Inflammatory macrophage (primary cell): ENCODE measurements at regions not wholly inside any gene's neighbourhood (a gene's known extent, or its start where the extent isn't known, plus 50 kb on each side); places are given as distances from the start of the nearest gene placed in this dataset.
"Not testable (repeated sequence)": the region's sequence is repeated elsewhere in the genome, so short reads cannot be mapped to it uniquely, and the experiment has no call there.

Experiments
- DNase-seq, 2 donors: peaks; one replicate each; pipeline ENCODE4 v3.0.0-alpha.2; 2020 to 2022

DNA sequence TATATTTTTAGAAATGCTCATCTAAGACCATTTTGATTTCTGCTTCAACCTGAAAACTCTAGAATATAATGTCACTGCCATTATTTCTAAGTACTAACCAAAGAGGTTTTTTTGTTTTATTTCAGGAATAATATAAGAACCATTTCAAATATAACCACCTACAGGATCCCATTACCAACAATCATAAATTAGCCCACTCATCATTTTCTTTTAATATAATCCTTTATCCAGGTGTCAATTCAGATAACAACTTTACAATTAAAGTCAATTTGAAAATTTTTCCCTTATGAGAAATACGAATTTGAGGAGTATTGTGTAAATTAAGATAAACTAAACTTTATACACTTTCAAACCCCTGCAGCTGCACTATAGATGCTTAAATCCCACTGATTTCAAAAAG, 1043.0 kb upstream of the CNTN5 start:
- no peak for DNase-seq

DNA sequence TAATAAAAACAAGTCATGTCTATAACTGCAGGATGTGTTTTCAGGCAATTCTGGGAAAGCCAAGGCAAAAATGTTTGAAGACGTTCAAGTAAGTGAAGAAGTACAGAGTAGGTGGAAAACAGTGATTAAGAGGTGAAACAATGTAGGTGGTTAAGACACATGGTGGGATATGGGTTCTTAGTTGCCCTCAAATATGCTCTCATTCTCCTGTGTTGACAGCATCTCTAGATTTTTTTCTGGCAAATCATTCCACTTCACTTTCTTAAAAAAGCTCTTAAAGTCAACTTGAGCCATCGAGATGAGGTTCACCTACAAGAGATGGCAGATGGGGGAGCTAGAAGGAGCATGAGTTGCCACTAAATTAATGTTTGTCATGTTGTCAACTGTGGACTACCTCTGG, 1041.0 kb upstream of the CNTN5 start:
- DNase-seq = no peak

DNA sequence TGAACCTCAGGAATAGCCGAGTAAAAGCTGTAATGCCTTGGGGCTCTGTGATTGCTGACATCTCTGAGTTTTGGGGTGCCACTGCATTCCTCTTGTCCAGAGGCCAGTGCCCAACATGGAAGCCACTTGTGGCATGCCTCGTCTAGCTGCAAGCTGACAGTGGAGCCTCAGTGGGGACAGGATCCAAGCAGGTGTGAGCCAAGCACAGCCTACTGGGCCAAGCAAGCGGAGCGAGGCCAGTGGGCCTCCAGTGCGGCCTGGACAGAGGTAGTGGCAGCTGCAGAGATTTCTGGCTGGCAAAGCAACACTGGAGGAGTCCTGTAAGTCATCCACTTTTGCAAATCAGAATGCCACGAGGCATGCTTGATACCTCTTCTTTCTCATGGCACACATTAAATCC, 1038.2 kb upstream of the CNTN5 start:
- no peak for DNase-seq

DNA sequence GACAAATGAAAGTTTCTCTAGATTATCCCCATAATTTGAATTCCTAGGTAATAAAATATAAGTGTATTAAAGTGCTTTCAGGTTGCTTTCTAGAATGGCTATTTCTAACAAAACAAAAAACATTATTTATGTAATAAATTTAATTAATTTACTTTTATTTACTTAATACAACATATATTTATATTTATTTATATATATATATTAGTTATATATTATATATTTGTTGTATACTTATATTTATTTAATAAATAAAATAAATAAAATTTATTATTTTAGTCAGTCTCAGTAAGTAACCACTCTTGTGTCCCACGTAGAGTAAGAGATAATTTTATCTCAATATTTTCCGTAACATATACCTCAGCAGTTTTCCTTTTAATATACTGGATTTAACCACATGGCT, 1031.6 kb upstream of the CNTN5 start:
- no peak for DNase-seq

DNA sequence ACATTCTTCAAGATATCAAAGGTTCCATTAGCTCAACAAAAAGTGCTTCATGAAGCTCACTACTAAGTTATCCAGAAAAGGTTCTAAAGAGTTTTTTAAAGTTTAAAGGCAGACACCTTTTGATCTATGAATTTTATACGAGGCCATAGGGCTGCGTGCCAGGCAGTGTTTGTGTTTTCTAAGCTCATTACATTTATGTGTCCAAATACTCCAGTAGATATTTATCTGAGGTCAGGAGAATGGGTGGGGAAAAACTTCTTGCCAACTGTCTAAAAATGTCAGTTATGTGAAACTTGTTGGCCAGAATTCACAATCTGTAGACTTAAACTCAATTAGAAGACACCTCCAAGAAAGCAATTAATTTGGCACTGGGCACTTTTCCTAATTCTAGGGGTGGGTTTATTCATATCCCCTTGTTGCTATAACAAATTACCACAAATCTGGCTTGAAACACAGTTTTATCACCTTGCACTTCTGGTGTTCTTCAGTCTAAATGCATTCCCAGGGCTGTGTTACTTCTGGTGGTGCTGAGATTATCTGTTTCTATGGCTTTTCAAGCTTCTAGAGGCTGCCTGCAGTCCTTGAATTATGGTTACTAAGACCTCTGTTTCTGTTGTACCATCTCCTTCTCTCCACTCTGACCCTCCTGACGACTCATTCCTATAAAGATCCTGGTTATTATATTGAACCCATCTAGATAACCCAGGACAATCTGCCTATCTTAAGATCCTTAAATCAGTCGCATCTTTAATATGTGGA, 1030.4 kb upstream of the CNTN5 start:
- DNase-seq = no peak

DNA sequence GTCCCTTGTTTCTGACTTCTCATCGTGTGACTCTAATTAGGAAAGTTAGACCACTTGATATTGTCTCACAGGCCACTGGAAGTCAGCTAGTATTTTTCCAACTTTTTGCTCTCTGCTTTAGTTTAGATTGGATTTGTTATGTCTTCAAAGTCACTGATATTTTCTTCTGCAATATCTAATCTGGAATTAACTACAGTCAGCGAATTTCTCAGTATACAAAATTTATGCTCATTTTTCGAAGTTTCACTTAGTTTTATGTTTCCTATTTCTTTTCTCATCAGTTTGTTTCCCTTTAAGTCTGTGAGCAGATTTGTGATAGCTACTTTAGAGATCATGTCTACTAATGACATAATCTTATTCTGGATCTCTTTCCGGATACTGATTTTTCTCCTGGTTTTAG, 1027.2 kb upstream of the CNTN5 start:
- no peak for DNase-seq

DNA sequence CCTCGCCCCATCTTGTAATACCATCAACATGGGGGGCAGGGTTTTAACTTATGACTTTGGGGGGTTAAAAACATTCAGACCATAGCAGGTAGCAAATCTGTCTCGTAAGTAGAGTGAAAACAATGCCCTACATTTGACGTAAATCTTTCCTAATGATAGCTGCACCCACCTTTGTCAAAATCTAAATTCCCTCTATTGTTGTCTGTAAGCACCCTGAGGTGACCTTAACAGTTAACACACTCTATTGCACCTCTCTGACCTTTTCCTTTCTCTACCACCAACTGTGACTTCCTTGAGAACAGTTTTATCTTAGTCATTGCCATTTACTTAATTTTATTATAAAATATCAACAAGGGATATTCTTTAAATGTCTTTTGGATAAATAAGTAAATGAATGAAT, 1024.9 kb upstream of the CNTN5 start:
- DNase-seq = no peak

DNA sequence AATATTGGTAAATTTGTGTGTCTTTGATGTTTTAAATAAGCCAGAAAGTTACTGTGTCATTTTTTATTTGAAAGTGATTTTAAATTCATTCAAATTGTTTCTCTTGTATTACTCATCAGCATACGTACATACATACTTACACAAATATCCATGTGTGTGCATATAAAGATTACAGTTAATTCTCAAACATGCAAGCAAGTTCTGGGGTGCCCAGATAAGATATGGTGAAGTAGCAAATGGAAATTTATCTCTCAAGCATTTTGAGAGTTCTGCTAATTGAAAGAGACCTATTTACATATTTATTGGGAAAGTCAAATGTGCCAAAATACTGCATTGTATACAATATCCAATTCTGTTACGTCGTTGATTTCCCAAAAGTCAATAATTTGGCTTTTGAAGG, 1024.0 kb upstream of the CNTN5 start:
- DNase-seq = no peak

DNA sequence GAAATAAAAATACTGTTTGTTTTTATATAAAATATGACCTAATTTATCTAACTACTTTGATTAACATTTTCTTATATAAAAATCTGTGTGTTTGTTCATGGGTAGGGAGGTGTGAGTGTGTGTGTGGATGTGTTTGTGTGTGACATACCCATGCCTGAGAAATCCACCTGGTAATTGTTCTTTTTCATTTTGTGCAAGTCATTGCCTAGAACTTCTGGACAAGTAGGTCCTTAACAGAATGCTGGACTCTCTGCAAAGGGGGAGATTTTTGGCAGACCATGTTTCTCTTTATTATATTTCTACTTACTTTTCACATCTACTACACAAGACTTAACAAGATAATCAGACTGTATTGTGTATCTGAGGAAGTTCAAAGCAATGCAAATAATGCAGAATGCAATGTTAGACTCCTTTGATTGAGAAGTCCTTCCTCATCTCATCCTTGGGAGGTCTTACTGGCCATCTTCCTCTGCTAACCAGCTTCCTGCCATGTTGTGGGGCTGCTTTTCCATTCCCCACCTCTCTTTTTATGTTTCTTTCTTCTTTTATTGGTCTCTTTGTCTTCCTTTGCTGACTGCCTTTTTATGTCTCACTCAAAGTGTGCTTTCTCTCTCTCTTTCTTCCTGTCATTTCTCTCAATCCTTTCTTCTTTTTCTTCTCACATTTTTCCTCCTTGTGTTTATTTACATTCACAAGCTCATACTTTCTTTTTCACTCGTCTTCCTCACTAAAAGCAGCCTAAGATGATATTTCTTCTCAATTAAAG, 1017.0 kb upstream of the CNTN5 start:
- DNase-seq = no peak

DNA sequence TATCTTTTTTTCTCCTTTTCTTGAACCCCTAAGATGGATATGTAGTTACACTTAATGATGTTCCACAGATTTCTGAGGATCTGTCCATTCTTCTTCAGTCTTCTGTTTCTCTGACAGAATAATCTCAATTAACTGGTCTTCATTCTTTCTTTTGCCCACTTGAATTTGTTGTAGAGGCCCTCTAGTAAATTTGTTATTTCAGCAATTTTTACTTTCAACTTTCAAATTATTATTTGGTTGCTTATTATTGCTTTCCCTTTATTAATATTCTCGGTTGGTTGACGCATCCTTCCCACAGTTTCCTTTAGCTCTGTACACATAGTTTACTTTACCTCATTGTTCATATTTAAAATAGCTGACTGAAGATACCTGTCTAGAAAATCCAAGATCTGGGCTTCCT, 1013.7 kb upstream of the CNTN5 start:
- no peak for DNase-seq

DNA sequence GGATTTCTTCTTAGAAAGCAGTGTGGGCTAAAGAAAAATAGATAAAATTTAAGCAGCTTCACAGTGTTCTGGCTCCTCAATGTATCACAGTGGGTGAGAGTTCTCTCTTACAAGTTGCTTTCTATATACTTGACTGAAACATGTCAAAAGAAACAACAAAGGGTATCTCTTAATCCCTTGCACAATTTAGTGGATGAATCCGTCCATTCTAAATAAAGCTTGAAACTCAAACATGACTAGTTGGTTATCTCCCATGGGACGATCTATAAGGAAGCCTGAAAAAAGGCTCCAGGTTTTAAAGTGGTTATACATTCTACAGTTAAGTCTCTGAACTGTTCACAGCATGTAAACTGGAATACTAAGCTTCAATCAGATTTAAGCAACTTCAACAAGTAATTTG, 993.1 kb upstream of the CNTN5 start:
- DNase-seq = no peak

DNA sequence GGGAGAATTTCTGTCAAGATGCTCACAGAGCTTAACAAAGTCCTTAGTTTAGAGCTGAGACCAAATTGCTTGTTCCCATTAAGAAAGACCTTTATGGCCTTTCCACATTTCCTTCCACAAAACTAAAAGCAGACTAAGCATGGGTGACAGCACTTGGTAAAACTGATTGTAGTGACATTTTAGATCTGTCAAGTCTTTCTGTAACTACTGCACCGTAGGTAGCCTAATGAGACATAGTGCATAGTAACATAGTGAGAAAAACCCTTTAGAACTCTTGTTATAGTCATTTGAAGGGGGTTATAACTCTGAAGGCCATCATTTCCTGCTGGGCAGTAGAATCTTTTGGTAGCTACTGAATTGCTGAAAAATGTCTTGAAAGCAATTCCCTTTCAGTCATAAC, 990.9 kb upstream of the CNTN5 start:
- DNase-seq = no peak

DNA sequence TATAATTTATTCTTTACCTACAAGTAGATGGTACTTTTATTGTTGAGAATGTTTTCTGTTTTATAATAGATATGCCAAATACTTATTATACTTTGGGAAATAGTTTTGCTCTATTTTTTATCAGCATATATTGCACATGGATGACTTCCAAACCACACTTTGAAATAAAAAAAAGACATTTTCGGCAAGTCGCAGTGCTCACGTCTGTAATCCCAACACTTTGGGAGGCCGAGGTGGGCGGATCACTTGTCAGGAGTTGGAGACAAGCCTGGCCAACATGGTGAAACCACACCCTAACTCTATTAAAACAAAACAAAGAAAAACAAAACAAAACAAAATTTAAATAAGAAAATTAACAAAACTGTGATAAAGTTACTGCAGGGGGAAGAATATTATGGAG, 983.9 kb upstream of the CNTN5 start:
- no peak for DNase-seq

DNA sequence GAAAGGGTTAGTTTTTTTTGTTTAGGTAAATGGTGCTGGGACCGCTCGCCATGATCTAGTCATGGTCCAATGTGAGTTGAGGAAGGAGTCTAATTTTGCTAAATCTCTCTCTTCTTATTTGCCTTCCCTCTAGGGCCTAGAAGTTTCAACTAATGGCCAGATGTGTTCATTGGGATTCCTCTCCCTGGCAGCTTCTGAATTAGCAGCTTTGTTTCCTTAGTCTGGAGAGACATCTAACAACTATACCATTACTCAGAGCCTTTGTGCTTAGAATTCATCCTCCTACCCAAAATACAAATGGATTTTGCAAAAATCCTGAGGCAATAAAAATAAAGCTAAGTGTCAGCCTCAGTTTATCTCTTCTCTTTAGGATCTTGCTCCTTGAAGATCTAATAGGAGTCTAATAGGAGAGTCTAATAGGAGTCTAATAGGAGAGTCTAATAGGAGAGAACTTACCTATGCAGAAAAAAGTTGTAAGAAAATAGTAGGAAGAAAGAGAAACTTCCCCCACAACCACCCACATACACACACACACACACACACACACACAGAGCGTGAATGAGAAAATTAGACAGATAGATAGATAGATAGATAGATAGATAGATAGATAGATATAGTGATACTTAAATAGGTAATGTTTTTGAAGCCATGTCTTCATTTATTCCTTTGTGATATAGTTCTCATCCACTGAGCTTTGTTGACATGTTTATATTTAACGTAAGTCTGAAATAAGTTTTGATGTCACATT, 980.5 kb upstream of the CNTN5 start:
- DNase-seq = no peak

DNA sequence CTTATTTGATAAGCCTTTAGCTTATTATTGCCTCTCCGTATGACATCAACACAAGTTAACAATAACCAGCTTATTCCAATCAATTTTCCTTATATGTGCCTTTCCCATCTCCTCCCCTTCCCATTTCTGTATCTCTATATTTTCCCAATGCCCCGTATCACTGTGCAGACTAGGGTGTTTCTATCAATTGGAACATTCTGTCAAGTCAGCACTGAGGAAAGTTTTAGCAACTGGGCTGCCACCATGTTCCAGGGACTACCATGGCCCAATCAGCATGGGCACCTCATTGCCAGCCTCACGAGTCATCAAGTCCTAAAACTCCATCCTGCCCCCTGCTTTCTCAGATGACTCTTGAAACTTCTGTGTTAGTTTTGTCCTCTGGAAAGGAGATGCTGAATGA, 973.1 kb upstream of the CNTN5 start:
- no peak for DNase-seq

DNA sequence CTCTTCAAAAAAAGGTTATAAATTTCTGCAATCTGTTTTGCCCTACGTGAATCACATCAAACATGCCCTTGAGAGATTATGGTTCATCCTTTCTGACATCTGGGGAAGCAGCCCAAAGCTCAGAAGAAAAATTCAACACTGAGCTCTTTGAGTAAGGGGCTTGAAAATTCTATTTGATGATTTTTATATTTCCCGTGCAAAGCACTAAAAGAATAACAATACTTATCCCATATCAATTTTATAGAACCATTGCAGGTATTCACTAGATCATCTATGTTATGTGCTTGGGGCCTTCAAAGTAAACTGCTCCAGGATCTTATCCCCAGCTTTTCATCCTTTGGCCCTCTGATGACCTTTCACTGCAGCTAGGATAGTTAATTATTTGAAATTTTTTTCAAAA, 966.9 kb upstream of the CNTN5 start:
- no peak for DNase-seq

DNA sequence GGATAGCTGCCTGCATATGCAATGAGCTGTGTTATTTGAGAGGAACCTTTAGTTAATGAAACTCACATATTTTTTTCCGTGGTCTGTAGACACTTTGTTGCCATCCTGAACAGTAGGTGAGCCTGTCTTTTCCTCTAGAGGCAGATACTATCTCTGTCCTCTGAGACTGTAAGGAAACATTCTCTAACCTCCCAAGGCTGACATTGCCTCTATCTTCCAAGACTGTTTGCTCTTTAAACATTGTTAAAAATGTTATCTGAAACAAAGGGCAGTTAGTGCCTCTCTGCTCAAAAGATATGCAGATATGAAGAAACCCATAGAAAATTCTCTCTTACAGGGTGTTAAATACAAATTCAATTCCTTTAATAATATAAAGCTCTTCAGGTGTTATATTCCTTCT, 963.8 kb upstream of the CNTN5 start:
- DNase-seq = no peak

DNA sequence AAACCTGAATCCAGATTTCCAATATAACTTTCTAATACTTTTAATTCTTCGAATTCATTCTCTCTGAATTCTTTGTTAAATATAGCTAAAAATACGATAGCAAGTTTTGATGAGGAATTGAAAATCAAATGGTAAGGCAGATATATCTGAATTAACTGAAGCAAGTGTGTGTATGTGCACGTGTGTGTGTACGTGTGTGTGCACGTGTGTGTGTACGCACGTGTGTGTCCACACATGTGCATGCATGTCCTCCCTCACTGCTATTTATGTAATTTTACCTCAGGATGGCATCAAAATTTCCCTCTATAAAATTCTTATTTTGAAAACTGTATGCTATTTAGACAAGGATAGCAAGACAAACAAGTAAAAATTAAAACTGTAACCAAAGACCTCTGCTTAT, 961.3 kb upstream of the CNTN5 start:
- no peak for DNase-seq

DNA sequence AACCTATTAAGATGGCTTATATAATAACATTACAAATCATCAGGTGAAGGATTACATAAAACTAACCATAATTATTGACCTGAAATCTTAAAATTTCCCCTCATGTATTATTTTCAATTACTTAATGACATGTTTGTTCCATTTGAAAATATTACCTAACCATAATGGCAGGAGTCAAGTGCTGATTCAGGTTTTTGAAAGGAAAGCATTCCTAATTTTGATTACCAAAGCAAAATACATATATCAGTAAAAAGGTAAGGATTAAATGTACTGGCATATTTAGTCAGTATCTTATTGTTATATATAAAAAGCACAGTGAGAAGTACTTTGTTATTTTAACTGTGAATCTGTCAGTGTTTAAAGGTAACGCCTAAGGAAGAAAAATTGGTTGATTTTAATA, 960.0 kb upstream of the CNTN5 start:
- no peak for DNase-seq

DNA sequence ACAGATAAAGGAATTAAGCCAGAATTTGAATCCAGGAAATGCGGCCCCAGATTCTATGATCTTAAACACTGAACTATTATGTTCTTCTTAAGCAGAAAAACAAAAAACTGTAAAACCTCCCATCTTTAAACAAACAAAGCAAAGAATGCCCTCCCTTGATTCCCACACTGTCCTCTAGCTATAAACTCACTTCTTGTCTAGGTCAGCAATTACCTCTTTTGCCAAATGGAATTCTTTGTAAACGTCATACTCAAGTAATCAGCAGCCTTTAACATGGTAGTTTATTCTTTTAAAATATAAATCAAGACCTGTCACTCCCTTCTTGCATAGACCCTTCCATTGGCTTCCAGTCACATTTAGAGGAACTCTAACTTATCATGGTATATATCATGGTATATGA, 958.9 kb upstream of the CNTN5 start:
- no peak for DNase-seq

DNA sequence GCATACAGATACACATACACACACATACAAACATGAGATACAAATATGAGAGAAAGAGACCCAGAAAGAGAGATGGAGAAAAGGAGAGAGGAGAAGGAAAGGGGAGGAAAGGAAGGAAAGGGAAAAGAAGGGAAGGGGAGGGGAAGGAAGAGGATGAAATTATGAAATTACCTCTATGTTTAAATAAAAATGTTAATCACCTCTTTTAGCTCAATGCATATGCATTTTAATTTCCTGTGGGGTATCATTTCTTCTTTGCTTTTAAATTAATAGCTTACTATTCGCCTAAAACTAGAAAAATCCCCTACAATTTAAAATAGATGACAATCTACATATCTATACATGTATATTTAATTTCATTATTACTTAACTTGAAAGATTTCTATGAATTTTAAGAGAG, 958.0 kb upstream of the CNTN5 start:
- no peak for DNase-seq

DNA sequence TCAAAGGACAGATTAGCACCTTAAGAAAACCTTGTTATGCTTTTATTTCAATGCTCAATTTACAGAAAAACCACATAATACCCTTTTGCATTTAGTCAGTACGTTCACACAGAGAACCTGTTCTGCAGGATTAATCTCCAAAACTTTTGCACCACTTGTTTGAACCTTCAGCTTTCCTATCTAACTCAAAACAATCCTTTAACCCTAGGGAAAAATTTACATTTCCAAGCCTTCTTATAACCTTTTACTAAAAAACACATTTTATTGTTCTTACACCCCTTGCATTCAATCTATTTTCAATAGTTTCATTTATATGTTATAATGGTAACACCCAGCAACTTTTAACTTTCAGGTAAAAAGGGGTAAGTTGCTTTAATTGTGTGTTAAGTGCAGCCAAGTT, 952.5 kb upstream of the CNTN5 start:
- DNase-seq = no peak

DNA sequence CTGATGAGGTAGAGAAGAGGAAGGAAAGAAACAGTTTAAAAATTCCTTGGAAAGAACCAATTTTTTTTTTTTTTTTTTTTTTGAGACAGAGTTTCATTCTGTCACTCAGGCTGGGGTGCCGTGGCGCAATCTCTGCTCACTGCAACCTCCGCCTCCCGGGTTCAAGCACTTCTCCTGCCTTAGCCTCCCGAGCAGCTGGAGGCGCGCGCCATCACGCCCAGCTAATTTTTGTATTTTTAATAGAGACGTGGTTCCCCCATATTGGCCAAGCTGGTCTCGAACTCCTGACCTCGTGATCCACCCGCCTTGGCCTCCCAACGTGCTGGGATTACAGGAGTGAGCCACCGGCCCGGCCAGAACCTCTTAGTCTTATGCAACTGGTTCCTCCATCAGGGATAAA, 951.6 kb upstream of the CNTN5 start:
- DNase-seq = not testable (repeated sequence)

DNA sequence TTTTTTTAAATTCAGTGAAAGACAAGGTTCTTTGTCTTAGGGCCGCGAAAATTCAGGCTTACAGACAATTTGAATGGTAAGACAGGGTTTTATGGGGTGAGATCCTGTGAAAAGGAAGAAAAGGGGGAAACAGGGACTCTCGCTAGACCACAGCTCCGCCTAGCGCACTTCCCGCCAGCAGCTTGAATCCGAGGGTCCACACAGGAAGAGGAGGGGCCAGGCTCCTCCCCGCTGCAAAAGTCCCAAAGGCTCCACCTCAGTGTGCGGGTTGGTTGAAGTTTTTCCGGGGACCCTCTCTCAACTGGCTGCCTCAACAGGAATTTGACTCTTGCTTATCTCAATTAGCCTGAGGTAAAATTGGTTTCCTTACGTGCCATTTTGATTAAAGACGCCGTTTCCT, 950.9 kb upstream of the CNTN5 start:
- DNase-seq = no peak
